Spinal cord (tissue), 9 donors: ENCODE measurements at regions not wholly inside any gene's neighbourhood (a gene's known extent, or its start where the extent isn't known, plus 50 kb on each side); places are given as distances from the start of the nearest gene placed in this dataset.

ENCODE experiments used
- DNase-seq, 6 donors: peaks; one replicate each; pipeline versions ENCODE4 v3.0.0 to v3.0.0-alpha.2; 2013 to 2015; ENCODE audit warnings: low spot score in 6 of 6, low read depth in 4 of 6
- H3K27ac ChIP-seq: one replicate; pipeline ENCODE4 v1.5.1; 2013; ENCODE audit warnings: low read depth, low read length, control low read depth
- H3K27me3 ChIP-seq: one replicate; pipeline ENCODE4 v1.6.1; 2013; ENCODE audit warnings: low read length; ENCODE audit not compliant: control insufficient read depth, insufficient read depth
- H3K36me3 ChIP-seq: one replicate; pipeline ENCODE4 v1.6.1; 2013; ENCODE audit warnings: low read length; ENCODE audit not compliant: control insufficient read depth, insufficient read depth
- H3K4me1 ChIP-seq: one replicate; pipeline ENCODE4 v1.6.1; 2013; ENCODE audit warnings: low read length; ENCODE audit not compliant: control insufficient read depth, insufficient read depth
- H3K4me3 ChIP-seq: one replicate; pipeline ENCODE4 v1.5.1; 2013; ENCODE audit warnings: low read depth, low read length, control low read depth
- H3K9me3 ChIP-seq: one replicate; pipeline ENCODE4 v1.6.1; 2013; ENCODE audit warnings: low read length; ENCODE audit not compliant: control insufficient read depth, insufficient read depth
- WGBS: methylation state at CpG from one replicate; pipeline ENCODE4 v1.1.5; 2013; ENCODE audit warnings: missing lambda C conversion rate; ENCODE audit not compliant: insufficient coverage; 5-methylcytosine and 5-hydroxymethylcytosine counted together
- donor health status: healthy.

DNA sequence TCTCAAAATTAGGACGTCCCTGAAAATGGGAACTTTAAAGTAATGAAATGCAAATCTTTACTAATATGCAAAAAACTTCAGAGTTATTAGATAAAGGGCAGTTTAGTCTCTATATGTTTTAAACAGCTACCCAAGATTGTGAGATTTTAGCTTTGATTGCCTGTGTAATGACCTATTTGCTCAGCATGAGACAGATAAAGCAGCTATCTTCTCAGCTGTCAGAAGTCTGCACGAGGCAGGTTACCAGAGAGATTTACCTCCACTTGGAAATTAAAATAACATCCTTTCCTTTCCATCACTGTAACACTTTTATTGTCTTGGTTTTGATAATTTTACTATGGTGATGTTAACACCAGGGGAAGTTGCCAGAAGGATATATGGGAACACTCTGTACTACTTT, 436.6 kb upstream of the OPRM1 start:
- Histone ChIP-seq H3K4me3 (no peak overlapping the region), H3K27ac (no peak overlapping the region), H3K36me3 (no peaks in the 10 kb centered on the region), H3K9me3 (no peaks in the 10 kb centered on the region), H3K4me1 (no peaks in the 10 kb centered on the region), H3K27me3 (no peaks in the 10 kb centered on the region)
- peak in 1 of 6 donors; percentile 73 for DNase-seq
- WGBS = no CpG with 5 or more reads among the region's 2 CpGs

DNA sequence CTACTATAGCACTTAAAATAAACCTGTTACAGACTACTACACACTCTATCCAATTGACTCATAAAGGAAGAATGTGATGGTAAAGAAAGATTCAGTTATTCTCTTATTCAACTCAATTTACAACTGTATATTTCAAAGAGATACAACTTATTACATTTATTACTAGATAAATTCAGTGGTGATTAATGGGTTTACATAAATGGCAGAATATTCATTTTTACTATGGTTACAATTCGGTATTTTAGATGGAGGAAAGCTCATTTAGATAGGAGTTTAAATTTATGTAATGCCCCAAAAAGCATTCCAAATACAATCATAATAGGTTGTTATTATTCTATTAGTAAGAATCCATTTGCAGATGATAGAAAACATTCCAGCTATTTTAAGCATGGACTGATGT, 439.1 kb upstream of the OPRM1 start:
- no peaks in the 10 kb centered on the region for H3K4me1 ChIP-seq
- no peaks in the 10 kb centered on the region for H3K36me3 ChIP-seq
- no CpG with 5 or more reads among the region's 1 CpG for WGBS
- H3K4me3 ChIP-seq = no peak overlapping the region
- no peak for DNase-seq
- H3K27me3 ChIP-seq = no peaks in the 10 kb centered on the region
- no peaks in the 10 kb centered on the region for H3K9me3 ChIP-seq
- H3K27ac ChIP-seq = no peak overlapping the region

DNA sequence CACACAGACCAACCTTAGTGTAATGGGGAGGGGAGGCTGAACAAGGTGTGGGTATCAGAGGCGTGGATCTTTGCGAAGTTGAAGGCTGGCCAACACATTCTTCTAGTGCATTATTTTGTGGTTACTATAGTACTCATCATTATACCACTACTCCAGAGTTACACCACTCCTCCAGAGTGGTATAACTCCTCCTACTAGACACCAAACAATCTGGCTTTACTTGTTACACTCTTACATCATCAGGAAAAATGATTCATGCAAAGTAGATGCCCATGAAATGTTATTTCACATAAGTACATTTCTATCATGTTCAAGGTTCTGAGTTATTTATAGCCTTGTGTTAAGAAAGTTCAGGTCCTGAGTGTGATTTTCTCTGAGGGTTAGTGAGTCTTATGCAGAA, 443.1 kb upstream of the OPRM1 start:
- no CpG with 5 or more reads among the region's 2 CpGs for WGBS
- no peak for DNase-seq
- no peak overlapping the region for H3K27ac ChIP-seq

DNA sequence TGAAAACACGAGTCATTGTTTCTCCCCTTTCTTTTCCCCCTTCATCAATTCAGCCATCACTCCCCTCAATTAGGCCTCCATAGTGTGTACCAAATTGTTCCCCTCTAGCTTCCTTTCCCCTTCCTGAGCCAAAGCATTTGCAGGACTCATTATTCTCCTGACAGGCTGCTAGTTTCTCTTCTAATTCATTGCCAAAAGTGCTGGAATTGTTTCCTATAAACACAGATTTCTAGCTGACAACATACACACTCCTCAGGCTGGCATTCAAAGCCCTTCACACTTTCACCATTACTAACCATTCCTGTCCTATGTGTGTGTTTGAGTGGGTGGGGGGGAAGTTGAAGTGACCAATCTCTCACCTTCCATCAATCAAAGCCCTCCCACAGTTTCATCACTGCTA, 444.2 kb upstream of the OPRM1 start:
- 56% methylated on average over 1 of the region's 1 CpG for WGBS
- H3K27ac ChIP-seq = no peak overlapping the region
- DNase-seq = peak in 1 of 6 donors; percentile 64
- no peaks in the 10 kb centered on the region for H3K36me3 ChIP-seq
- H3K27me3 ChIP-seq = no peaks in the 10 kb centered on the region
- no peaks in the 10 kb centered on the region for H3K9me3 ChIP-seq
- no peak overlapping the region for H3K4me3 ChIP-seq
- H3K4me1 ChIP-seq = no peaks in the 10 kb centered on the region

More for the DNA sequence above, 443.1 kb upstream of the OPRM1 start:
- H3K36me3 ChIP-seq = no peaks in the 10 kb centered on the region
- no peaks in the 10 kb centered on the region for H3K9me3 ChIP-seq
- no peaks in the 10 kb centered on the region for H3K4me1 ChIP-seq
- H3K27me3 ChIP-seq = no peaks in the 10 kb centered on the region
- no peak overlapping the region for H3K4me3 ChIP-seq

DNA sequence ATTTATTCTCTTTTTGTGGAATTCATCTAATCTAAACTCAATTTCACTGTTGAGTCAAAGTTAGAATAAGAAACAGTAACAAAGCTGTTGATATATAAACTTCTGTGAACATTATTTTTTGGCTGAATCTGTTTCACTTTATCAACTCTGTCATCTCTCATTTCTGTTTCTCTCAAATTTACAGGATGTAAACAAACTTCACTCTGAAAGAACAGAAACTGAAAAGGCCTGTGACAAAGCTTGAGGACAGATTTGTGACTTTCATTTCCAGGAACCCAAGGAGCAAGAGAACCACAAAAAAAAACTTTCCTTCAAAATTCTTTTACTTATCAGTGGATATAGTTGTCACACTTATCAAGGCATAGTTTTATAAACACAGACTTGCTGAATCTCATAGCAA, 447.9 kb upstream of the OPRM1 start:
- no peaks in the 10 kb centered on the region for H3K9me3 ChIP-seq
- H3K36me3 ChIP-seq = no peaks in the 10 kb centered on the region
- DNase-seq = no peak
- no peaks in the 10 kb centered on the region for H3K27me3 ChIP-seq
- no peak overlapping the region for H3K27ac ChIP-seq
- H3K4me1 ChIP-seq = no peaks in the 10 kb centered on the region
- no peak overlapping the region for H3K4me3 ChIP-seq

DNA sequence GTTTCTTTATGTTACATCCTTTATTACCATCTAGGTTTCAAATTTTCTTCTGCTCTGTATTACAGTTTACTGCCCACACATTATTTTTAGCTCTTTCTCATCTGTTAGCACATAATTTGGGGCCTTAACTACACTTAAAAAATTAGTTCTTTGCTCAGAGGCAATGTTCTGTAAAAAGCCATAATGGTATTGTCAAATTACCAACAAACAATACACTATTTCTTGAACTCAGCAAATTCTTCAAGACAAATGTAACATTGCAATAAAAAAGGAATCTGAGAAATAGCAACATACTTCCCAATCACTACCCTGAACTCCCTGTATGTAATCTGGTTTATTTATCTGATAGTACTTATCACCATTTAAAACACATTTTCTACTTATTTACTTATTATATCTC, 448.6 kb upstream of the OPRM1 start:
- H3K36me3 ChIP-seq = no peaks in the 10 kb centered on the region
- no peak overlapping the region for H3K27ac ChIP-seq
- H3K27me3 ChIP-seq = no peaks in the 10 kb centered on the region
- H3K9me3 ChIP-seq = no peaks in the 10 kb centered on the region
- no peak overlapping the region for H3K4me3 ChIP-seq
- DNase-seq = no peak
- H3K4me1 ChIP-seq = no peaks in the 10 kb centered on the region

DNA sequence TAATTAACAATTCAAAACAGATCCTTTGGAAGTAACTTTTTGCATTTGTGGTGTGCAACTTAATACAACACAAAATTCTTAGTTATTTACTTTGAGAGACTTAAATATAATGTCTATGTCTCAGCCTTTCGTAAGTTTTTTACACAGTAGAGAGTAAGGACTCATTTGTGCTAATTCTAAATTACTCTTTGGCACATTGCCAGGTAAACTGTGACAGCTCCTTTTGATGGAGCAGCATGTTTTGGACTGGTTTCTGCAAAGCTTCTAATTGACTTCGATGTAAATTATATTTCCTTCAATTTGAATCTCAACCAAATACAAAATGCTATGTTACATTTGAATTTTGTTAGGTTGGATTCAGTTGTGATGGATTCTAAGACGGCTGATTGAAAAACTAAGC, 450.7 kb upstream of the OPRM1 start:
- WGBS = no CpG with 5 or more reads among the region's 3 CpGs
- Histone ChIP-seq H3K27ac (no peak overlapping the region), H3K4me1 (no peaks in the 10 kb centered on the region), H3K9me3 (no peaks in the 10 kb centered on the region), H3K27me3 (no peaks in the 10 kb centered on the region), H3K4me3 (no peak overlapping the region), H3K36me3 (no peaks in the 10 kb centered on the region)
- peak in 1 of 6 donors; percentile 74 for DNase-seq

DNA sequence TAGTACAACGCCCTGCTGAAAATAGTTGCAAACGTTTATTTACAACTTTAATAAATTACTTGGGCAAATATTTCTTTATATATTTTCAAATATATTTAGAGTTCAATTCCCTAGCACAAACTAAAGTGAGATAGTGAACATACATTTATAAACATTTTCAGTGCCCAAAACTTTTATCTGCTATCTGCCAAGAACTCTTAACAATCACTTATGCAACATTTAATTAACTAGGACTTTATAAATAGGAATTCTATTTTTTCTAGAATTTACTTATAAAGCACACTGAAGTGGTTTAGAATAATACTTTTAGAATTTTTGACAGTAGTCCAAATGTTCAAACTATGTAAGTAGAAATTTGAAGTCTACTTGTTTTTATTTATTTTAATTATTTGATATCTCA, 452.6 kb upstream of the RGS17 start:
- WGBS = no CpG with 5 or more reads among the region's 2 CpGs
- DNase-seq = no peak
- Histone ChIP-seq H3K9me3 (peaks cover 3% of the 10 kb centered on the region), H3K27ac (no peak overlapping the region), H3K36me3 (no peaks in the 10 kb centered on the region), H3K4me1 (no peaks in the 10 kb centered on the region), H3K4me3 (no peak overlapping the region), H3K27me3 (no peaks in the 10 kb centered on the region)

DNA sequence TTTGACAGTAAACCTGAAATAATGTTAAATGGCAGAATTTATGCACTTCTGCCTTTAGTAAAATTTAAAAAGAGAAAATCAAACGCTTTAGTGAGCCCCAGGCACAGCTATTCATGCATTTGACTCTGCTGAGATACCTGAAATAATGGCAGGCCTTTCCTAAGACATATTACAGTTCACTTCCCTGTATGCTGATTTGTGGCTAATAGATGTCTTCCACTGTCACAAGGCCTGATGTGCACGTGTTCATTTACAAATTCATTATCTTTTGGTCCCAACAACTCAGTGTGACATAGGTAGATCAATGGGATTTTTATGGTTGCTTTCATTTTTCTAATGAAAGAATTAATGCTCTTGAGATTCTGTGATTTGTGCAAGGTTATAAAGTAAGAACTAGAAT, 449.7 kb upstream of the RGS17 start:
- H3K27ac ChIP-seq = no peak overlapping the region
- H3K4me3 ChIP-seq = no peak overlapping the region
- no peaks in the 10 kb centered on the region for H3K36me3 ChIP-seq
- 100% methylated on average over 1 of the region's 2 CpGs for whole genome bisulfite sequencing
- peaks cover 4% of the 10 kb centered on the region for H3K9me3 ChIP-seq
- peak in 1 of 6 donors; percentile 15 for DNase-seq
- no peaks in the 10 kb centered on the region for H3K27me3 ChIP-seq
- H3K4me1 ChIP-seq = no peaks in the 10 kb centered on the region

DNA sequence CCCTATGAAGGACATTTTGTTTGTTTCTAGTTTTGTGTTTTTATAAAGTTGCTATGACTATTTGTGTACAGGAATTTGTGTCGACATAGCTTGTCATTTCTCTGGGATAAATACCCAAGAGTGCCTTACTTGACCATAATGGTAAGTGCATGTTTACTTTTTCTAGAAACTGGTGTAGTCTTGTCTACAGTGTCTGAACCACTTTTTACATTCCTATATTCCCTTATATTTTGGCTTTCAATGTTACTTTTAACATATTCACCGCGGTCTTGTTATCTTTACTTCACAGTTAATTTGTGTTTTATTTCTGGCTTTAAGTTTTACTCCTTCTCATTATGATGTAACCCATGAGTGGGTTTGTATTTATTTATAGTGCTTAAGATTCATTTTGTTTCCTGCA, 444.4 kb upstream of the RGS17 start:
- no peak for DNase-seq
- H3K4me1 ChIP-seq = no peaks in the 10 kb centered on the region
- peaks cover 4% of the 10 kb centered on the region for H3K9me3 ChIP-seq
- no peaks in the 10 kb centered on the region for H3K27me3 ChIP-seq
- no peak overlapping the region for H3K4me3 ChIP-seq
- no peak overlapping the region for H3K27ac ChIP-seq
- no peaks in the 10 kb centered on the region for H3K36me3 ChIP-seq
- WGBS = no CpG with 5 or more reads among the region's 3 CpGs

DNA sequence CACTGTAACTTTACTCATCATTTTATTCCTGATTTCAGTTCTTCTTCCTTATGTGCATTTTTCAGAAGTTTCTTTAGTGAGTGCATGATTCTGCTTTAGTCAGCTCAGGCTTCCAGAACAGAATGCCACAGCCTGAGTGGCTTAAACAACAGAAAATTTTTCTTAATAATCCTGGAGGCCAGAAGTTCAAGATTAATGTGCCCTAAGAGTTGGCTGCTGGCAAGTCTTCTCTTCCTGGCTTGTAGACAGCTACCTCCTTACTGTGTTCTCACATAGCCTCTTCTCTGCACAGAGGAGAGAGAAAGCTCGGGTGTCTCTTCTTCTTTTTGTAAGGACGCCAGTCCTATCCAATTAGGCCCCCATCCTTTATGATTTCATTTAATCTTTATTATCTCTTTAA, 443.1 kb upstream of the RGS17 start:
- Histone ChIP-seq H3K36me3 (no peaks in the 10 kb centered on the region), H3K4me1 (no peaks in the 10 kb centered on the region), H3K9me3 (peaks cover 3% of the 10 kb centered on the region), H3K27me3 (no peaks in the 10 kb centered on the region), H3K27ac (no peak overlapping the region), H3K4me3 (no peak overlapping the region)
- WGBS = no CpG with 5 or more reads among the region's 2 CpGs
- DNase-seq = no peak
